Trophoblast cell (in vitro differentiated cells and primary cell): ENCODE measurements at regions not wholly inside any gene's neighbourhood (a gene's known extent, or its start where the extent isn't known, plus 50 kb on each side); places are given as distances from the start of the nearest gene placed in this dataset.

Experiments used
- DNase-seq, 2 donors: peaks; one replicate each; pipeline ENCODE4 v3.0.0-alpha.2; 2016
- H2AFZ ChIP-seq: 2 replicates; pipeline ENCODE4 v1.6.1; 2013; ENCODE audit warnings: low read length, moderate library complexity, mild to moderate bottlenecking; ENCODE audit not compliant: insufficient read depth, poor library complexity
- H2AK5ac ChIP-seq: 2 replicates; pipeline ENCODE4 v1.6.1; 2013; ENCODE audit warnings: mild to moderate bottlenecking, low read length
- H2BK120ac ChIP-seq: 2 replicates; pipeline ENCODE4 v1.6.1; 2013; ENCODE audit warnings: low read length, mild to moderate bottlenecking, moderate library complexity; ENCODE audit not compliant: insufficient read depth, poor library complexity
- H2BK12ac ChIP-seq: 2 replicates; pipeline ENCODE4 v1.6.1; 2013; ENCODE audit warnings: mild to moderate bottlenecking, low read length, moderate library complexity
- H2BK5ac ChIP-seq: 2 replicates; pipeline ENCODE4 v1.6.1; 2013; ENCODE audit warnings: low read length, low read depth, moderate library complexity, mild to moderate bottlenecking; ENCODE audit not compliant: poor library complexity
- H3K14ac ChIP-seq: 2 replicates; pipeline ENCODE4 v1.6.1; 2013; ENCODE audit warnings: mild to moderate bottlenecking, low read length
- H3K18ac ChIP-seq: 2 replicates; pipeline ENCODE4 v1.6.1; 2013; ENCODE audit warnings: mild to moderate bottlenecking, low read length
- H3K23ac ChIP-seq: 2 replicates; pipeline ENCODE4 v1.6.1; 2013; ENCODE audit warnings: low read length
- H3K27ac ChIP-seq: 2 replicates; pipeline ENCODE4 v1.5.1; 2013; ENCODE audit warnings: low read depth, mild to moderate bottlenecking, inconsistent platforms, low read length, moderate library complexity
- H3K27me3 ChIP-seq: 2 replicates; pipeline ENCODE4 v1.6.1; 2013; ENCODE audit warnings: inconsistent platforms, mild to moderate bottlenecking, low read length, moderate library complexity; ENCODE audit not compliant: insufficient read depth
- H3K36me3 ChIP-seq, 2 experiments: 1 replicate in 1 of 2; 2 replicates in 1 of 2; pipeline ENCODE4 v1.6.1; 2013; ENCODE audit warnings: low read length in 2 of 2, mild to moderate bottlenecking in 2 of 2, moderate library complexity in 1 of 2; ENCODE audit not compliant: insufficient read depth in 2 of 2, control insufficient read depth in 1 of 2
- H3K4ac ChIP-seq: 2 replicates; pipeline ENCODE4 v1.6.1; 2013; ENCODE audit warnings: low read depth, mild to moderate bottlenecking, low read length, moderate library complexity
- H3K4me1 ChIP-seq, 2 experiments: 1 replicate in 1 of 2; 2 replicates in 1 of 2; pipeline ENCODE4 v1.6.1; 2013; ENCODE audit warnings: low read length in 2 of 2, mild to moderate bottlenecking in 2 of 2, moderate library complexity in 1 of 2; ENCODE audit not compliant: insufficient read depth in 2 of 2, control insufficient read depth in 1 of 2
- H3K4me2 ChIP-seq: 2 replicates; pipeline ENCODE4 v1.6.1; 2013; ENCODE audit warnings: inconsistent platforms, mild to moderate bottlenecking, low read length, moderate library complexity
- H3K4me3 ChIP-seq: 2 replicates; pipeline ENCODE4 v1.5.1; 2013; ENCODE audit warnings: mild to moderate bottlenecking, low read depth, low read length, inconsistent platforms
- H3K79me1 ChIP-seq: one replicate; pipeline ENCODE4 v1.6.1; 2013; ENCODE audit warnings: low read length
- H3K79me2 ChIP-seq: 2 replicates; pipeline ENCODE4 v1.6.1; 2013; ENCODE audit warnings: low read length, mild to moderate bottlenecking; ENCODE audit not compliant: control insufficient read depth, insufficient read depth, poor library complexity
- H3K9ac ChIP-seq: 2 replicates; pipeline ENCODE4 v1.6.1; 2013; ENCODE audit warnings: mild to moderate bottlenecking, low read length
- H3K9me3 ChIP-seq: 2 replicates; pipeline ENCODE4 v1.6.1; 2013; ENCODE audit warnings: low read depth, mild to moderate bottlenecking, control low read depth, inconsistent platforms, low read length; ENCODE audit not compliant: insufficient read depth
- H4K12ac ChIP-seq: 2 replicates; pipeline ENCODE4 v1.6.1; 2013; ENCODE audit warnings: low read depth, mild to moderate bottlenecking, low read length, moderate library complexity
- H4K8ac ChIP-seq: 2 replicates; pipeline ENCODE4 v1.6.1; 2013; ENCODE audit warnings: low read depth, mild to moderate bottlenecking, low read length, moderate library complexity
- H4K91ac ChIP-seq: one replicate; pipeline ENCODE4 v1.6.1; 2013; ENCODE audit warnings: low read depth, mild to moderate bottlenecking, low read length, moderate library complexity
- WGBS: extraction: QIAGEN DNeasy Blood & Tissue Kit; methylation state at CpG from one replicate; pipeline ENCODE4 v1.1.7; 2013; ENCODE audit warnings: missing lambda C conversion rate; ENCODE audit not compliant: insufficient read length, insufficient coverage; ENCODE audit errors: extremely low coverage; 5-methylcytosine and 5-hydroxymethylcytosine counted together

GRCh38 chr19:13670846-13671245, 93.5 kb upstream of the MRI1 start:
- Histone ChIP-seq H3K79me2 (no peaks in the 10 kb centered on the region), H3K4me1 (no peaks in the 10 kb centered on the region), H3K9me3 (no peaks in the 10 kb centered on the region), H3K23ac (no peak overlapping the region), H3K18ac (no peak overlapping the region), H3K36me3 (no peaks in the 10 kb centered on the region), H3K27ac (no peak overlapping the region), H2AK5ac (no peak overlapping the region), H2BK5ac (no peak overlapping the region), H3K27me3 (no peaks in the 10 kb centered on the region), H4K8ac (no peak overlapping the region), H3K4me3 (no peak overlapping the region), H2AFZ (no peak overlapping the region), H4K12ac (no peak overlapping the region), H3K4ac (no peak overlapping the region), H3K14ac (no peak overlapping the region), H3K4me2 (no peak overlapping the region), H4K91ac (no peak overlapping the region), H3K9ac (no peak overlapping the region), H2BK12ac (no peak overlapping the region), H3K79me1 (no peaks in the 10 kb centered on the region), H2BK120ac (no peak overlapping the region)
- WGBS: no CpG with 5 or more reads among the region's 4 CpGs
- DNase-seq: no peak

- no peak overlapping the region for H4K12ac ChIP-seq
- no peak overlapping the region for H3K4me3 ChIP-seq
- no peak overlapping the region for H3K4ac ChIP-seq
- H3K36me3 ChIP-seq: no peaks in the 10 kb centered on the region
- no peak overlapping the region for H3K4me2 ChIP-seq
- no peak overlapping the region for H2BK120ac ChIP-seq
- H3K79me2 ChIP-seq: no peaks in the 10 kb centered on the region
- WGBS: no CpG with 5 or more reads among the region's 4 CpGs
- H2BK5ac ChIP-seq: no peak overlapping the region
- no peak overlapping the region for H2BK12ac ChIP-seq
- no peak overlapping the region for H3K14ac ChIP-seq
- H2AK5ac ChIP-seq: no peak overlapping the region
- H4K8ac ChIP-seq: no peak overlapping the region
- no peak overlapping the region for H3K9ac ChIP-seq
- no peaks in the 10 kb centered on the region for H3K27me3 ChIP-seq
- no peak overlapping the region for H3K23ac ChIP-seq
- no peaks in the 10 kb centered on the region for H3K4me1 ChIP-seq
- no peak overlapping the region for H3K27ac ChIP-seq
- H3K9me3 ChIP-seq: no peaks in the 10 kb centered on the region
- H2AFZ ChIP-seq: no peak overlapping the region
- no peak overlapping the region for H3K18ac ChIP-seq
- H3K79me1 ChIP-seq: no peaks in the 10 kb centered on the region
- no peak overlapping the region for H4K91ac ChIP-seq
- DNase-seq: no peak
Measured at GRCh38 chr19:13669780-13670355, 94.5 kb upstream of the MRI1 start.

- no CpG with 5 or more reads among the region's 9 CpGs for WGBS
- H3K27ac ChIP-seq: no peak overlapping the region
Measured at GRCh38 chr19:13668964-13669363, 95.4 kb upstream of the MRI1 start.

GRCh38 chr19:13666165-13666564, 98.2 kb upstream of the MRI1 start:
- H4K12ac ChIP-seq: no peak overlapping the region
- no peak overlapping the region for H3K4me2 ChIP-seq
- no CpG with 5 or more reads among the region's 15 CpGs for WGBS

More at GRCh38 chr19:13668964-13669363, 95.4 kb upstream of the MRI1 start:
- H3K4me2 ChIP-seq: no peak overlapping the region
- no peak overlapping the region for H3K14ac ChIP-seq
- H3K18ac ChIP-seq: no peak overlapping the region
- DNase-seq: no peak
- no peak overlapping the region for H3K9ac ChIP-seq
- H3K4ac ChIP-seq: no peak overlapping the region
- H3K4me1 ChIP-seq: no peaks in the 10 kb centered on the region
- no peaks in the 10 kb centered on the region for H3K27me3 ChIP-seq
- no peak overlapping the region for H2AK5ac ChIP-seq
- no peak overlapping the region for H4K8ac ChIP-seq
- no peak overlapping the region for H2BK12ac ChIP-seq
- H2BK120ac ChIP-seq: no peak overlapping the region
- no peak overlapping the region for H3K23ac ChIP-seq
- H3K9me3 ChIP-seq: no peaks in the 10 kb centered on the region
- H3K79me1 ChIP-seq: no peaks in the 10 kb centered on the region
- no peak overlapping the region for H2AFZ ChIP-seq
- H3K79me2 ChIP-seq: no peaks in the 10 kb centered on the region
- no peaks in the 10 kb centered on the region for H3K36me3 ChIP-seq
- H4K12ac ChIP-seq: no peak overlapping the region
- H4K91ac ChIP-seq: no peak overlapping the region
- no peak overlapping the region for H3K4me3 ChIP-seq
- H2BK5ac ChIP-seq: no peak overlapping the region

More at GRCh38 chr19:13666165-13666564, 98.2 kb upstream of the MRI1 start:
- H3K36me3 ChIP-seq: no peaks in the 10 kb centered on the region
- H3K79me1 ChIP-seq: no peaks in the 10 kb centered on the region
- no peak overlapping the region for H4K8ac ChIP-seq
- no peak overlapping the region for H2BK12ac ChIP-seq
- no peaks in the 10 kb centered on the region for H3K79me2 ChIP-seq
- no peak overlapping the region for H2BK5ac ChIP-seq
- no peak overlapping the region for H3K9ac ChIP-seq
- no peak overlapping the region for H3K4me3 ChIP-seq
- no peak for DNase-seq
- H3K23ac ChIP-seq: no peak overlapping the region
- no peak overlapping the region for H2AFZ ChIP-seq
- no peak overlapping the region for H2BK120ac ChIP-seq
- H3K27me3 ChIP-seq: no peaks in the 10 kb centered on the region
- H3K18ac ChIP-seq: no peak overlapping the region
- no peak overlapping the region for H2AK5ac ChIP-seq
- no peaks in the 10 kb centered on the region for H3K9me3 ChIP-seq
- H4K91ac ChIP-seq: no peak overlapping the region
- H3K4me1 ChIP-seq: no peaks in the 10 kb centered on the region
- H3K4ac ChIP-seq: no peak overlapping the region
- no peak overlapping the region for H3K27ac ChIP-seq
- no peak overlapping the region for H3K14ac ChIP-seq
